HG03432 (cell line): ENCODE measurements at regions not wholly inside any gene's neighbourhood (a gene's known extent, or its start where the extent isn't known, plus 50 kb on each side); places are given as distances from the start of the nearest gene placed in this dataset.

Experiments used
- ATAC-seq: cut with Tn5 transposase; IDR thresholded peaks from one replicate; pipeline ENCODE4 v1.9.1; 2021; ENCODE audit warnings: mild to moderate bottlenecking, moderate library complexity; ENCODE audit not compliant: unreplicated experiment

GRCh38 chr2:118254116-118254515, 165.8 kb downstream of the INSIG2 start:
- ATAC-seq, result no peak

DNA sequence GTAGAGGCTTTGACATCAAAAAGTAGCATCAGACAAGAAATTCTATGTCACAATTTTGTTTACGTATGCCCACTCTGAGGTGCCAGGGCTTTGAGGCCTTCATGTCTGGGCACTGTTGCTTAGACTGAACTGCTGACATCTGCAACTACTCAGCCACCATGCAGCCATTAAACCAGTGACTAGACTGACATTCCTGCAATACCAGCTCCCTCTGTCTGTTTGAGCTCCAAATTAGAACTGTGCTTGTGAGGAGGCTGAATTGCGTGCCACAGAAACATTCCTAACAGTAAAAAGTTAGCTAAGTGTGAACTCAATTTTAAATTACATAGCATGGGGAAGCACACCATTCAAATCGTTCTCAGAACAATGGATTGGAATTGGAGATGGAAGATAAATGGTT, 163.2 kb downstream of the INSIG2 start:
- ATAC-seq, result no peak

- no peak for ATAC-seq
Measured at GRCh38 chr2:118250463-118250862, 162.2 kb downstream of the INSIG2 start.

- ATAC-seq, result peak; percentile 26
Measured at GRCh38 chr2:118250001-118250400, 161.7 kb downstream of the INSIG2 start.

DNA sequence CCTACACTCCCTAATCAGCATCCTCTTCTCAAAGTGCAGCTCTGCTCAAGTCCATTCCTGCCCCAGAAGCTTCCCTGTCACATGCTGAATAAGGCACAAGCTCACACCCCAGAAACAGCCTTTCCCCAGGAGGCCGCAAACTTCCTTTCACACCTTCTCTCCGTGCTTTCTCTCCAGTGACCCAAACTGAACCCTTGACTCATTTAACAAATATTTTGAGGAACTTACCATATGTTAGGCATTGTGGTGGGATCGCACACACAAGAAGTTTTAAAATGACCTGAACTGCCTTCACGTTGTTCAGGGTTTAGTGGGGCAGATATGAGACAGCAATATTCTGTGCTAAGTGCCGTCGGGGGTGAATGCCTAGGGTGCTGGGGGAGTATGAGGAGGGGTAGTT, 161.3 kb downstream of the INSIG2 start:
- peak; percentile 77 for ATAC-seq

DNA sequence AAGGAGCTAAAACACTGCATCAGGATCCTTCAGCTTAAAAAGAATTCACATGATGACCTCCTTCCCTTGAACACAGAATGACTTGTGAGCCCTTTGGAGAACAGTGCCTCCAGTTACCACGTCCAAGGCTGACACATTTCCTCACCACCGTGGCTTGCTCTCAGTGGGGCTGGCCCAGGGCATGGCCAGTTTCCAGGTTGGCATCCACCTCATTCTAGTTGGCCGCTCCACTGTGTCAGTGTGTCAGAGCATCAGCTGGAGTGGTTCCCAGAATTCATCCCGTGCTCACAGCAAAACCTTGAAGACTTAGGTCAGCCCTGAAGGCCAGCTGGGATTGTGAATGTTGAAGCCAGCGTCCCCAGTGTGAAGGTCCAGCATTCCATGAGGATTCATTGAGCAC, 158.5 kb downstream of the INSIG2 start:
- ATAC-seq, result no peak

- ATAC-seq, result no peak
Measured at GRCh38 chr2:118246079-118246478, 157.8 kb downstream of the INSIG2 start.

GRCh38 chr2:118244686-118245085, 156.4 kb downstream of the INSIG2 start:
- ATAC-seq, result no peak

DNA sequence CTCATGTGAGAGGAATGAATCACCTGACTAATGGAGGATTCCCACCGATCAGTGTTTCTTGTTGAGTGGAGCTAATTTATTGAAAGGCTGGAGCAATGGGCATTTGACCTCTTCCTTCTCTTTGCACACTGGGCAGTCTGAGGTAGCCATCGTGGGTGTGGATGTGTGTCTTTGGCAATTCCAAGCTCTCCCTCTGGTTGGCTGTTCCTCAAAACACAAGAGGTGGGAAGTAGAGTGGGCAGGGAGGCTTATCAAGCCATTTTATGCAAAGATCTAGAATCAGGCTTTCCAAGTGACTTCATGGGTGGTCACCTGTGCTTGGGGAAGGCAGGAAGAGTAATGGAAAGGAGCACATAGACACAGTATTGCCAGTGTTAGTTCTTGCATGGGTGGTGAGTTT, 154.8 kb downstream of the INSIG2 start:
- ATAC-seq, result no peak

- peak; percentile 88 for ATAC-seq
Measured at GRCh38 chr2:118242216-118242615, 153.9 kb downstream of the INSIG2 start.

GRCh38 chr2:118241128-118241527, 152.9 kb downstream of the INSIG2 start:
- ATAC-seq, result no peak

GRCh38 chr2:118240276-118240675, 152.0 kb downstream of the INSIG2 start:
- no peak for ATAC-seq

DNA sequence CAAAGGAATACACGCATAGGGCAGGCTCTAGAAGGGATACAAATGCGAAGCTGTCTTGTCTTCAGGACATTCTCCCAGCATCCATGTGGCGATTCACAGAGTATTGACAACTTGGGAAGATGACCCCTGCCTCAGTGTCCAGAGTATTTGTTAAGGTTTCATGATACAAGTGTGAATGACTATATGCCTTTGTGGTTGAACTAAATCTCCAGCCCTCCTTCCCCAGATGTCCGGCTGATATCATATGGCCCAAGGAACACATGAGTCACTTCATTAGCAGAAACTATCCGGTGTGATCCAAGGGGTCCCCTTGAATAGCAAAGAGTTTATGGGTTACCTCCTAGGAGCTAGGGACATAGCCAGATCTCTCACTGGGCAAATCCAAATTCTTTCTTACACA, 151.0 kb downstream of the INSIG2 start:
- ATAC-seq, result no peak

DNA sequence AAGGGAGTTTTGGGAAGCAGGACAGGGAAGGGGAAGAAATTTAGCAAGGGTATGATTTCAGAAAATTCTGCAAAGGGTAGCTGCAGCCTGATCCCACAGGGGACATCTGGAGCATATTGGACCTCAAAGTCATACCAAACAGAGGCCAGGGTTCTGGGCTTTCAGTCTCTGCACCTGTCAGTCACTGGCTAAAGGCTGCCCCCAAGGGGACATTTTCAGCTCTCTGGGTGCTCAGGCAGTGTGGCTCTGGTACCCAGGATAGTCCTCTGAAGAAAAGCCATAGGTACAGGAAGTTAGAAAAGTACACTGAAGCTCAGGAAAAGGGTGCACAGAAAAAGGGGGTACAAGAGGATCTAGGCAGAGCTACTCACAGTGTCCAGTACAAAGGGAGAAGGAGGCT, 149.2 kb downstream of the INSIG2 start:
- ATAC-seq, result no peak

GRCh38 chr2:118232796-118233195, 144.5 kb downstream of the INSIG2 start:
- peak; percentile 45 for ATAC-seq

DNA sequence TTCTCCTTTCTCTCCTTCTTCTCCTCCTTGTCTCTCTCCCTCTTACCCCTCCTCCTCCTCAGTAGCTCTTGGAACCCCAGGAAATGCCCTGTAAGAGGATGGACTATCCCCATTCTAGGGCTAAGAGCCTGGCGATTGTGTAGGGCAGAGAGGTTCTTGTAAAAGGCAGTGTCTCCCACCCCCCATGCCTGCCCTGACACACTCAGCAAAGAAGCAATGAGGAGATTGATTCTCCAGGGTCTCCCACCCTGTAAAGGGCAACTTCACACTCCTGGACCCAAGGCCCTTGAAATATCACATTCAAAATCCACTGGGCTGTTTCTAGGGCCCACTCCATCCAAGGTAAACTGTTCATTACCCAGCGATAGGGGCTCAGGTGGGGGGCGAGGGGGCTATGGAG, 144.1 kb downstream of the INSIG2 start:
- no peak for ATAC-seq

DNA sequence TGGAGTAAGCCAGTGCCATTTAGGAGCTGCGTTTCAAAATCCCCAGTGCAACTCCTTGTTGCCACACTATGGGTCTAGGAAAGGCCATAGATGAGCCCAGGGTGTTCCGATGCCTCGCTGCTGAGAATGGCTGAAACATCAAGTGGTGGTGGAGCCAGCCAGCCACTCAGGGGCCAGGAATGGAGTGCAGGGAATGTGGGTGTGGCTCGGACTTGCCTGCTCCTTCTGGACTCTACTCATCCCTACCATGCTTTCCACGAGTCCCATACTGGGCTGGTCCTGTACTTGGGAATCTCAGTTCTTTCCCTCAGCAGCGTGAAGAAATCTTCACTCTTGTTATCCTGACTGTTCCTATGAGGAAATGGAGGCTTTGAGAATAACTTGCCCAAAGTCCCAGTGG, 143.5 kb downstream of the INSIG2 start:
- ATAC-seq, result no peak

DNA sequence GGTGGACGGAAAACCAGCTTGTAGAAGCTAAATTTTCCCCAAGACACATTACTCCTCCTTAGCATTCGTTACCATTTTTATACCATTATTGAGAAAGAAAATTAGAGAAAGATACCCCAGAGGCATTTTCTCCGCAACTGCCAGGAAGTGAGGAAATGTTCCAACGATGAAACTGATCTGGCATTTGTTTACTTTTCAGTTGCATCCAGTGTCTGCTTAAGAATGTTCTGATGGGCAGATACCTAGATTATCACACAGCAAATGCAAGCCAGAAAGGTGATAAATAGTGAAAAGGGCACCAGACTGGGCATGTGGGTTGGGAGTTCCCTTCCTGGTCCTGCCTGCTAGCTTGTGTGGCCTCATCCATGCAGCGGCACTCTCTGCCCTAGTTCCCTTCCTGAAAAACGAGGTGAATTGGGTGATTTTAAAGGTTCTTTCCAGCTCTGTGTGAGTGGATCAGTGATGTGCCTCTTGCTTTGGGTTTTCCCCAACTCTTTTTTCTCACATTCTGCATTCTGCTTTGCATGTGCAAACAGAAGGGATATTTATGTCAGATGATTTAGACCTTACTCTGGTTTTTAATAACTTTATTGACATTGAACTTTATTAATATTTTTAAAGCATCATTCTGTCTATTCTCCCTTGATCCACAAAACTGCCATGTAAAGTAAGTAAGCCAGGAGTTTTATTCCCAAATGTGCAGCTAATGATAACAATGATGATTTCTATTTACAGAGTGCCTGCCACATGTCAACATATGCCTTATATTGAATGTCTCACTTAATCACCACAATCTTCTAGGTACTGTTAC, 139.6 kb downstream of the INSIG2 start:
- peak; percentile 35 for ATAC-seq

GRCh38 chr2:118225666-118226065, 137.4 kb downstream of the INSIG2 start:
- ATAC-seq, result no peak

DNA sequence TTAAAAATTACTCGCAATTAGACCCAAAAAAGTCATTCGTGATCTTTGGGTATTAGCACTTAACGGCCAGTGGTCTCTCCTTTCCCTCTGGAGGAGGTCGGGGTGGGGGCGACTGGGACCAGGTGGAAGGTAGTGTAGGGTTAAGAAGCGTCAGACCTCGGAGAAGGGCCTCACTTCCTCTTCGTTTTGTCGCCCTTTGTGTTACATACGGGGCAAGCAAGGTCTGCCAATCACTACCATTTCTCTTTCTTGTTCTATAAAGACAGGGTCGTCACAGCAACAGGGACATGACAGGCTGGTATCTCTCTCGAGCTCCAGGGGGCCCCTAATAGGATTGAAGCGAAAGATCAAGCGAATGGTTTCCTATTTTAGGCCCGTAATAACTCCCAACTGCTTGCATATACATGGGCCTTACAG, 136.6 kb downstream of the INSIG2 start:
- ATAC-seq, result peak; percentile 24

GRCh38 chr2:118223992-118224894, 136.0 kb downstream of the INSIG2 start:
- peak; percentile 54 for ATAC-seq

GRCh38 chr2:118223511-118223991, 135.3 kb downstream of the INSIG2 start:
- peak; percentile 1 for ATAC-seq
